ENCODE measurements at regions not wholly inside any gene's neighbourhood (a gene's known extent, or its start where the extent isn't known, plus 50 kb on each side); places are given as distances from the start of the nearest gene placed in this dataset.
A peak's percentile ranks its signal among the peaks of the same experiment; 100 is the strongest.

- dilution Hi-C loops (cut with MboI; ENCODE audit: extremely low pct_ligation_motif_present, low sequenced_read_pairs), result no loop called here
- Histone ChIP-seq H3K79me2 (ENCODE audit: control insufficient read depth, insufficient read depth, low read length) (no peaks in the 10 kb centered on the region), H2AFZ (ENCODE audit: control insufficient read depth, low read length) (no peak overlapping the region), H3K9ac (ENCODE audit: control insufficient read depth, extremely low read depth, insufficient read depth, low read length) (no peak overlapping the region), H3K36me3 (ENCODE audit: control insufficient read depth in 2 of 2, extremely low read depth in 1 of 2, insufficient read depth in 2 of 2, low read length in 2 of 2) (no peaks in the 10 kb centered on the region), H3K4me1 (ENCODE audit: control insufficient read depth, extremely low read depth, insufficient read depth, low read length) (no peaks in the 10 kb centered on the region), H3K9me1 (ENCODE audit: control insufficient read depth, extremely low read depth, insufficient read depth, low read length) (no peaks in the 10 kb centered on the region), H4K20me1 (ENCODE audit: control insufficient read depth, extremely low read depth, insufficient read depth, low read length) (no peaks in the 10 kb centered on the region), H3K27me3 (ENCODE audit: control insufficient read depth, extremely low read depth, insufficient read depth, low read length) (no peaks in the 10 kb centered on the region), H3K4me2 (ENCODE audit: control insufficient read depth, extremely low read depth, insufficient read depth, low read depth, low read length) (no peak overlapping the region), H3K27ac (ENCODE audit: control insufficient read depth, insufficient read depth, low read length) (no peak overlapping the region), H3K9me3 (ENCODE audit: control insufficient read depth, low read depth, low read length) (no peaks in the 10 kb centered on the region), H3K4me3 (ENCODE audit: control insufficient read depth in 2 of 3, extremely low read depth in 1 of 3, insufficient read depth in 2 of 3, low read depth in 1 of 3, low read length in 3 of 3) (no peak overlapping the region)
- FAIRE-seq, result peak; percentile 71
- no peak for DNase-seq (ENCODE audit: low read depth, low spot score)
- TF ChIP-seq EZH2 (IDR thresholded peaks at IDR 0.05; ENCODE audit: low read length) (no peak), CTCF (optimal IDR thresholded peaks at IDR 0.05 in 1 of 3, IDR thresholded peaks at IDR 0.05 in 1 of 3, conservative IDR thresholded peaks at IDR 0.05 in 1 of 3; ENCODE audit: extremely low read depth in 1 of 3, insufficient read depth in 2 of 3, low read length in 3 of 3) (no peak)
Observed at GRCh38 chr6:51528556-51528955, 558.9 kb downstream of the PKHD1 start.

- Histone ChIP-seq H3K27me3 (ENCODE audit: control insufficient read depth, extremely low read depth, insufficient read depth, low read length) (no peaks in the 10 kb centered on the region), H4K20me1 (ENCODE audit: control insufficient read depth, extremely low read depth, insufficient read depth, low read length) (no peaks in the 10 kb centered on the region), H3K27ac (ENCODE audit: control insufficient read depth, insufficient read depth, low read length) (no peak overlapping the region), H3K36me3 (ENCODE audit: control insufficient read depth in 2 of 2, extremely low read depth in 1 of 2, insufficient read depth in 2 of 2, low read length in 2 of 2) (no peaks in the 10 kb centered on the region), H3K4me3 (ENCODE audit: control insufficient read depth in 2 of 3, extremely low read depth in 1 of 3, insufficient read depth in 2 of 3, low read depth in 1 of 3, low read length in 3 of 3) (no peak overlapping the region), H2AFZ (ENCODE audit: control insufficient read depth, low read length) (no peak overlapping the region), H3K9ac (ENCODE audit: control insufficient read depth, extremely low read depth, insufficient read depth, low read length) (no peak overlapping the region), H3K9me3 (ENCODE audit: control insufficient read depth, low read depth, low read length) (no peaks in the 10 kb centered on the region), H3K9me1 (ENCODE audit: control insufficient read depth, extremely low read depth, insufficient read depth, low read length) (no peaks in the 10 kb centered on the region), H3K4me1 (ENCODE audit: control insufficient read depth, extremely low read depth, insufficient read depth, low read length) (no peaks in the 10 kb centered on the region), H3K79me2 (ENCODE audit: control insufficient read depth, insufficient read depth, low read length) (no peaks in the 10 kb centered on the region), H3K4me2 (ENCODE audit: control insufficient read depth, extremely low read depth, insufficient read depth, low read depth, low read length) (no peak overlapping the region)
- FAIRE-seq, result no peak
- no peak for DNase-seq (ENCODE audit: low read depth, low spot score)
- dilution Hi-C loops (cut with MboI; ENCODE audit: extremely low pct_ligation_motif_present, low sequenced_read_pairs), result no loop called here
- TF ChIP-seq CTCF (optimal IDR thresholded peaks at IDR 0.05 in 1 of 3, IDR thresholded peaks at IDR 0.05 in 1 of 3, conservative IDR thresholded peaks at IDR 0.05 in 1 of 3; ENCODE audit: extremely low read depth in 1 of 3, insufficient read depth in 2 of 3, low read length in 3 of 3) (no peak), EZH2 (IDR thresholded peaks at IDR 0.05; ENCODE audit: low read length) (no peak)
Observed at GRCh38 chr6:51529240-51529639, 558.2 kb downstream of the PKHD1 start.

All from keratinocyte (primary cell).